PC-3 (cell line): ENCODE measurements at regions not wholly inside any gene's neighbourhood (a gene's known extent, or its start where the extent isn't known, plus 50 kb on each side); places are given as distances from the start of the nearest gene placed in this dataset.
A peak's percentile ranks its signal among the peaks of the same experiment; 100 is the strongest.

Experiments
- ATAC-seq: fragments of 200-7000 bp; cut with Tn5 transposase; 2 replicates; pipeline ENCODE4 v1.9.1; 2020; ENCODE audit warnings: mild to moderate bottlenecking, moderate library complexity
- BruUV-seq: library from RNA; stranded (reverse); fragments of 400-500 nt; replicated peaks from 2 replicates; lab custom pipeline; 2021; lab: Mats Ljungman, UMichigan
- CTCF ChIA-PET: fragments of 300-600 bp; sonication (Branson Sonifier 250); formaldehyde crosslinking; loops from one replicate; lab custom pipeline; 2022; ENCODE audit warnings: antibody characterized with exemption; lab: Charles Lee
- POLR2A ChIA-PET: fragments of 300-600 bp; sonication (Branson Sonifier 250); formaldehyde crosslinking; loops from one replicate; lab custom pipeline; 2022; ENCODE audit warnings: antibody characterized with exemption; ENCODE audit not compliant: unreplicated experiment; lab: Charles Lee
- DNase-seq: peaks from one replicate; pipeline ENCODE4 v3.0.0-alpha.2; 2015
- H2AFZ ChIP-seq: fragments of 300-600 bp; sonication (generic); 2 replicates; pipeline ENCODE4 v1.6.0; 2016; ENCODE audit warnings: antibody characterized with exemption, low read length
- H3F3A ChIP-seq: fragments of 300-600 bp; sonication (generic); one replicate; pipeline ENCODE4 v1.6.0; 2017; ENCODE audit warnings: antibody characterized with exemption, low read length, control low read depth, mild to moderate bottlenecking; ENCODE audit not compliant: unreplicated experiment
- H3K27ac ChIP-seq: fragments of 300-600 bp; sonication (generic); 2 replicates; pipeline ENCODE4 v1.5.1; 2016; ENCODE audit warnings: mild to moderate bottlenecking, low read length
- H3K27me3 ChIP-seq: fragments of 300-600 bp; sonication (generic); 2 replicates; pipeline ENCODE4 v1.6.1; 2016; ENCODE audit warnings: low read length, mixed read lengths
- H3K36me3 ChIP-seq: fragments of 300-600 bp; sonication (generic); 2 replicates; pipeline ENCODE4 v1.6.1; 2016; ENCODE audit warnings: low read depth, mixed run types, low read length, mixed read lengths
- H3K4me1 ChIP-seq: fragments of 300-600 bp; sonication (generic); 2 replicates; pipeline ENCODE4 v1.5.1; 2016; ENCODE audit warnings: low read length; ENCODE audit not compliant: insufficient read depth
- H3K4me2 ChIP-seq: fragments of 300-600 bp; sonication (generic); 2 replicates; pipeline ENCODE4 v1.6.0; 2016; ENCODE audit warnings: low read length
- H3K4me3 ChIP-seq: fragments of 300-600 bp; sonication (generic); 2 replicates; pipeline ENCODE4 v1.5.1; 2016; ENCODE audit warnings: mild to moderate bottlenecking, low read length, mixed read lengths
- H3K79me2 ChIP-seq: fragments of 300-600 bp; sonication (generic); 2 replicates; pipeline ENCODE4 v1.6.1; 2017; ENCODE audit warnings: low read length, mixed read lengths
- H3K9ac ChIP-seq: fragments of 300-600 bp; sonication (generic); 2 replicates; pipeline ENCODE4 v1.6.0; 2016; ENCODE audit warnings: mild to moderate bottlenecking, low read length
- H3K9me2 ChIP-seq: fragments of 300-600 bp; sonication (generic); replicated peaks from 2 replicates; pipeline ENCODE4 v1.6.1; 2016; ENCODE audit warnings: mixed run types, low read length, mixed read lengths
- H3K9me3 ChIP-seq: fragments of 300-600 bp; sonication (generic); 2 replicates; pipeline ENCODE4 v1.6.1; 2016; ENCODE audit warnings: low read length, mixed read lengths
- H4K20me1 ChIP-seq: fragments of 300-600 bp; sonication (generic); 2 replicates; pipeline ENCODE4 v1.6.1; 2016; ENCODE audit warnings: low read length, mixed read lengths
- CTCF ChIP-seq: fragments of 300-600 bp; sonication (generic); conservative IDR thresholded peaks from 2 replicates; pipeline ENCODE4 v1.5.1; 2017; ENCODE audit warnings: antibody characterized with exemption, low read depth, mild to moderate bottlenecking, low read length
- EZH2 ChIP-seq: fragments of 300-600 bp; sonication (generic); IDR thresholded peaks from one replicate; pipeline ENCODE4 v1.6.1; 2017; ENCODE audit warnings: antibody characterized with exemption, mild to moderate bottlenecking, low read length; ENCODE audit not compliant: unreplicated experiment
- EZH2phosphoT487 ChIP-seq: fragments of 300-600 bp; sonication (generic); IDR thresholded peaks from 2 replicates; pipeline ENCODE4 v1.6.1; 2018; ENCODE audit warnings: mild to moderate bottlenecking, antibody characterized with exemption, low read length, borderline replicate concordance
- intact Hi-C: fragments of 100-400 bp; cut with micrococcal nuclease; formaldehyde crosslinking; loops from 2 replicates; pipeline ENCODE4 v1.9.0; 2023

GRCh38 chr3:40845916-40846315, 321.2 kb downstream of the ZNF621 start:
- Histone ChIP-seq H3K4me2 (no peak overlapping the region), H3K36me3 (no peaks in the 10 kb centered on the region), H3K27me3 (no peaks in the 10 kb centered on the region), H3K9me2 (no peaks in the 10 kb centered on the region), H3K4me3 (no peak overlapping the region), H2AFZ (no peak overlapping the region), H3K9me3 (no peaks in the 10 kb centered on the region), H4K20me1 (no peaks in the 10 kb centered on the region), H3K27ac (no peak overlapping the region), H3K79me2 (no peaks in the 10 kb centered on the region), H3F3A (no peaks in the 10 kb centered on the region), H3K9ac (no peak overlapping the region), H3K4me1 (peaks cover 13% of the 10 kb centered on the region)
- CTCF ChIA-PET: no interaction called here
- no peak for ATAC-seq
- TF ChIP-seq EZH2phosphoT487 (no peak), EZH2 (no peak), CTCF (no peak)
- DNase-seq: no peak
- POLR2A ChIA-PET: no interaction called here
- BruUV-seq: no TSS peak
- intact Hi-C loops: no loop called here

- Histone ChIP-seq H3K4me1 (peaks cover 13% of the 10 kb centered on the region), H3K4me3 (no peak overlapping the region), H3K27me3 (no peaks in the 10 kb centered on the region), H3K36me3 (no peaks in the 10 kb centered on the region), H3K9me3 (no peaks in the 10 kb centered on the region), H3K9ac (no peak overlapping the region), H3K27ac (no peak overlapping the region), H3K4me2 (no peak overlapping the region), H4K20me1 (no peaks in the 10 kb centered on the region), H3F3A (no peaks in the 10 kb centered on the region), H3K79me2 (no peaks in the 10 kb centered on the region), H3K9me2 (no peaks in the 10 kb centered on the region), H2AFZ (no peak overlapping the region)
- TF ChIP-seq CTCF (no peak), EZH2phosphoT487 (no peak), EZH2 (no peak)
- intact Hi-C loops: no loop called here
- ATAC-seq (no peak), DNase-seq (no peak)
- ChIA-PET POLR2A (no interaction called here), CTCF (no interaction called here)
- no TSS peak for BruUV-seq
Observed at GRCh38 chr3:40846451-40846850, 321.7 kb downstream of the ZNF621 start.

- CTCF ChIA-PET: no interaction called here
- intact Hi-C loops: no loop called here
- no peak for ATAC-seq
Observed at GRCh38 chr3:40847551-40847992, 322.8 kb downstream of the ZNF621 start.

More at GRCh38 chr3:40847551-40847992, 322.8 kb downstream of the ZNF621 start:
- H3K79me2 ChIP-seq: no peaks in the 10 kb centered on the region
- POLR2A ChIA-PET: no interaction called here
- H3K4me2 ChIP-seq: no peak overlapping the region
- no peak overlapping the region for H3K27ac ChIP-seq
- H3K9ac ChIP-seq: no peak overlapping the region
- no peak overlapping the region for H3K4me3 ChIP-seq
- no peak for TF ChIP-seq CTCF
- no peak for TF ChIP-seq EZH2
- TF ChIP-seq EZH2phosphoT487: no peak
- no peaks in the 10 kb centered on the region for H3K36me3 ChIP-seq
- no peaks in the 10 kb centered on the region for H4K20me1 ChIP-seq
- H2AFZ ChIP-seq: no peak overlapping the region
- no TSS peak for BruUV-seq
- no peaks in the 10 kb centered on the region for H3K27me3 ChIP-seq
- no peaks in the 10 kb centered on the region for H3K9me3 ChIP-seq
- no peaks in the 10 kb centered on the region for H3F3A ChIP-seq
- peak; percentile 7 for DNase-seq
- no peaks in the 10 kb centered on the region for H3K9me2 ChIP-seq
- peaks cover 13% of the 10 kb centered on the region for H3K4me1 ChIP-seq
